Forelimb muscle (tissue), 1 donor: ENCODE measurements at regions not wholly inside any gene's neighbourhood (a gene's known extent, or its start where the extent isn't known, plus 50 kb on each side); places are given as distances from the start of the nearest gene placed in this dataset.
"Not testable (repeated sequence)": the region's sequence is repeated elsewhere in the genome, so short reads cannot be mapped to it uniquely, and the experiment has no call there.

ENCODE experiments used
- DNase-seq: peaks from one replicate; pipeline ENCODE4 v3.0.0-alpha.2; 2013; ENCODE audit warnings: low read depth

GRCh38 chr6:27624694-27625262 lies 151.9 kb upstream of the ZNF184 start:
- DNase-seq, result no peak

DNA sequence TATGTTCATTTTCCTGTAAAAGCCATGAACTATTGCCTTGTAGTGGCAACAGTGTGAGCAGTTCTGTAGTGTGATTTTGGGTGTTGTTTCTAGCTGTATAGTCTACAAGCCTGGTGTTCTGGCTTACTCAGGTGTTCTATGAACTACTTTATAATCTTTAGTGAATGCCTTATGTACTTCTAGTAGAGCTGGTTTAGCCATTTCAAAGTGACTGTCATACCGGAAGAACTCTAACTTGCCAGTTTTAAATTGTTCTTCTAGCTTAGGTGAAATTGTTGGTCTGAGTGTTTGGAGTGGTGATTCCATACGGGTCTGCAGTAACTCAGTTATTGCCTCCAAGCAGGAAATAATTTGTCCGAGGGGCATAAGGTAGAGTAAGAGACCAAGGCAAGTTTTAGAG lies 150.2 kb upstream of the ZNF184 start:
- no peak for DNase-seq

GRCh38 chr6:27619436-27619835 lies 146.5 kb upstream of the ZNF184 start:
- DNase-seq, result no peak

DNA sequence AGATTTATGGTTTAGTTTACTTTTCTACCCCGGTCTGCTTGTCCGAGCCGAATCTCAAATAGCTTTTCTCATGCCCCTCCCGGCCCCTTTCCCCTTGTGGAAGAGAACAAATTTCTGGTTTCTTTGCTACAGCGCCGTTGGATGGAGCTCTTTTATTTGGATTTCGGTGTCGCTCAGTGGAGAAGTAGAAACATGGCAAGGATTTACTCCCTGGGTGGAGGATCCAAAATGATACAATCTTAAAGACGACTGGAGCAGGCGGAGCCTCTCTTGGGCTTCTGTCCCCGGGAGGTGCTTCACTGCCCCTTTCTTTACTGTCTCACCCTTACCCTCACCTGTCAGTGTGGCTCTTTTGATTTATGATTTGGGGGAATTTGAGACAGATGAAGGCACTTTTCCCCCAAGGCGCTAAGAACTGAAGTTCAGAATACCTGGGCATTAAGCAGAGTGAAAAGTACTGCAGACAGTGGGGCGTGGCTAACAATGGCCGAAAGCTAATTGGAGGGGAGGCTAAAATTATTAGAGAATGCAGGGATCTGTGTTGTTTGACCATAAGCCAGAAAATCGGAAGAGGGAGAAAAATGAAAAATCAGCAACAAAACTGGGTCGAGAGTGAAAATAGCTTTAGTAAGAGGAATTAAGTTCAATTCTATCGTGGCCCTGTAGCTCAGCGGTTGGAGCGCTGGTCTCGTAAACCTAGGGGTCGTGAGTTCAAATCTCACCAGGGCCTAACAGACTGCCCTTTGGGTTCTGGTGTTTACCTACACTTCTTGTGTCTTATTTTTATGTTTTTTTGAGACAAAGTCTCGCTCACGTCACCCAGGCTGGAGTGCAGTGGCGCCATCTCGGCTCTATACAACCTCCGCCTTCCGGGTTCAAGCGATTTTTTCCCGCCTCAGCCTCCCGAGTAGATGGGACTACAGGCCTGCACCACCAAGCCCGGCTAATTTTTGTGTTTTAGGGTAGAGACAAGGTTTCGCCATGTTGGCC lies 145.1 kb upstream of the ZNF184 start:
- DNase-seq, result no peak

GRCh38 chr6:27617046-27617687 lies 144.3 kb upstream of the ZNF184 start:
- no peak for DNase-seq

DNA sequence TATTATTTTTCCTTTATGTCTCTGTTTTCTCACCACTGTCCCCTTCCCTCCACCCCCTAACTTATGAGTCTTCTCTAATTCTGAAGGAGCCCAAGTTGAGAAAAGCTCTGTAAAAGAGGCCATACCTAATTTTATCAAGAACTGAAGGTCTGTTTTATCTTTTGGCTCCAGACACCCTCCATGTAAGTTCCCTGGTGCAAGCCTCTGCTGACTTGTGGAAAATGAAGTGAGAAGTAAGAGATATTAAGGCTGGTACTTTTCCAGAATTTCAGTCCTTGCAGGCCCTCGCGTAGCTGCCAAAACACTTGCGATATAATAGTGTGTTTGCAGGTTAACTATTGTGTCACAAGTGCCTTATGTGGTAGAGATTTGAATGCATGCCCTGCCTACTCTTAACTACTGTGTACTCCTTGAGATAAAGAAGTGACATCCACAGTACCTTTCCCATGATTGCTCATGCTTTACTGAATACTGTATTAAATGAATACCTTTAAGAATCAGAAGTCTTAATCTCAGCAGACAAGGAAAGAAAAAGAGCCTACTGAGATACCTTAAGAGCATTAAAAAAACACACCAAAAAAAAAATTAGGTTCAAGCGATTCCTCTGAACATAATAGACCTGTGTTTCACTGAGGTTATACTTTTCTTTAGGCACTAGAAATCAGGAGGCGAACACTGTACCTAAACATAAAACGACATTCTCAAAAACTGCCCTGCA lies 143.6 kb upstream of the ZNF184 start:
- DNase-seq, result no peak

GRCh38 chr6:27611451-27611850 lies 138.5 kb upstream of the ZNF184 start:
- no peak for DNase-seq

- DNase-seq, result no peak
These were observed 136.3 kb upstream of the ZNF184 start for GRCh38 chr6:27608916-27609883.

DNA sequence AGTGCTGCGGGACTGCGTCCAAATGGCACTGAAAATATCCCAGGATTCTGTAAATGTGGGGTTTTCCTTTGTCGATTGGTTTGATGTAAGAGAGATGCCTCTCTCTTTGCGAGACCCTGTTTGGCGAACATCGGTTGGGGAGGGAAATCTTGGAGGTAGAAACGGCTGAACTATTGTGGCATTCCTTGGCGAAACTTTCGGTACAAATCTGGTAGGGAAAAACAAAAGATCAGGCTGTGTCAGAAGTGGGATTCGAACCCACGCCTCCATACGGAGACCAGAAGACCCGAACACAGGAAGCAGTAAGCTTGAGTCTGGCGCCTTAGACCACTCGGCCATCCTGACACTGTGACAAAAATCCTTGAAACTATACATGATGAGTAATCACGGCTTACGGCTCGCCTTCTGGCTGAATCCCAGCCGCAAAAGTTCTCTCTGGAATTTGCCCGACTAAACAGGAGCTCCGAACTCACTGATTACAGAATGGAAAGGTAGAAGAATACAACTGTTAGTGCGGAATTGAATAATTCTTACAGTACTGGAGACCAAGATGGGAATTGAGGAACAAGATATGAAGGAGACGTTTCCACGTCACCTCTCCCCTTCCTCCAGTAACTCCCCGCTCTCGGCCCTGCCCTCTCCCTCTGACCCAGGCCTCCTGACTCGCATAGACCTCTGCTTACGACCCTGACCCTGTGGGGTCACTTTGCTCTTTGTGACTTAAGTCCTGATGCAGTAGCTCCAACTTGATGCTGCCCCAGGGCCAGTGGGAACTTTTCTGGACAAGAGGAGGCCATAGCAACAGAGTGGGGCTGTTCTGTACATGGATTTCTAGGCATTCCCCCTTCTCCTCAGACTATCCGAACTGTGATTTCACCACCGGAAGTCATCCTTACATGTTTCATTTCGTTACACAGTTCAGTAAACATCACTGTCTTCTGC lies 132.8 kb upstream of the ZNF184 start:
- DNase-seq, result no peak

- no peak for DNase-seq
These were observed 132.1 kb upstream of the ZNF184 start for GRCh38 chr6:27604986-27605385.

- DNase-seq, result no peak
These were observed 128.9 kb upstream of the ZNF184 start for GRCh38 chr6:27601668-27602254.

DNA sequence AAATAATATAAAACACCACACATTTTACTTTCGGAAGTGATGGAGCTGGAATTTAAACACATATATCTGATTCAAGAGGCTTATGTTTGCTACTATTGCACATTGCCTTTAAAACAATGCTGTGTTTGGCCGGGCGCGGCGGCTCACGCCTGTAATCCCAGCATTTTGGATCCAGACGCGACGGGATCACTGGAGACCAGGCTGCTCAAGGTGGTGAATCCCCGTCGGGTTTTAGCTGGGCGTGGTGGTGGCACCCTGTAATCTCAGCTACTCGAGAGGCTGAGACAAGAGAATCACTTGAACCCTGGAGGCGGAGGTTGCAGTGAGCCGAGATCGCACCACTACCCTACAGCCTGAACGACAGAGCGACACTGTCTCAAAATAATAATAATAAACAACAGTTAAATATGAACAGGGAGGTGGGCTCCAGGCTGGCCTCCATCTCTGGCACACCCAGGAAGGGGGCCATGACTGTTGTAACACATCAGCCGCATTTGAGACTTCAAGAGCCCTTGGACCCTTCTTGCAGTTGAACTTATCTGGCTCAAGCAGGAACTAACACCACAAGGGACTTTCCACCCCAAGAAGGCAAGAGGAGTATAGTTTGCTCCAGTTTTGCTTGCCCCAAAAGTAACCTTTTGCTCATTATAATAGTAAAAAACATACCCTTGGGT lies 127.1 kb upstream of the ZNF184 start:
- DNase-seq, result no peak

DNA sequence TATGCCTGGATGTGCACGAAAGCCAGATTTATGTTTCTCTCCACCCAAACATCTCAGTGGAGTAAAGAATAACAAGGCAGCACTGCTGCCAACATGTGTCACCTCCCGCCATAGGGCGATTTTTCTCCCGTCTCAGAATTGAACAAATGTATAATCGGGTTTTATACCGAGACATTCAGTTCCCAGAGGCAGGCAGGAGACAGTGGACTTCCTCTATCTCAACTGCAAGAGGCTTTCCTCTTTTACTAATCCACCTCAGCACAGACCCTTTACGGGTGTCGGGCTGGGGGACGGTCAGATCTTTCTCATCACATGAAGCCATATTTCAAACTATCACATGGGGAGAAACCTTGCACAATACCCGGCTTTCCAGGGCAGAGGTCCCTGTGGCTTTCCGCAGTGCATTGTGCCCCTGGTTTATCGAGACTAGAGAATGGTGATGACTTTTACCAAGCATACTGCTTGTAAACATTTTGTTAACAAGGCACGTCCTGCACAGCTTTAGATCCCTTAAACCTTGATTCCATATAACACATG lies 124.2 kb upstream of the ZNF184 start:
- not testable (repeated sequence) for DNase-seq

DNA sequence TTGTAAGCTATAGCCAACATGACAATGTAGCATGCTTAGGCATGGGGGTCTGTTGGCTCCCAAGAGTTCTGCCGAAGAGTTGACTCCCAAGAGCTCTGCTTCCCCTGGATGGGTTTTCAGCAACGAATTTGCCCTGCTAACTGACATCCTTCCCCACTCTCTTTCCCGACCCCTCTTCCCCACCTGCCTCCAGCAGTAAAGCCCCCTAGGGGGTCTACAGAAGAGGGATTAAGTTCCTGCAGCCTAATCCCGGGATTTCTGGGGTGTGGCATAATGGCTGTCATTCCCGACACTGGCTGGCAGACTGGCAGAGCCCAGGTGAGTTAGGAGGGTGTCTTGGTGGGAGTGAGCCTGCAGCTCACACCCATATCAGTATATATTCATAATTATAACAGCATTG lies 121.0 kb upstream of the ZNF184 start:
- no peak for DNase-seq

- DNase-seq, result no peak
These were observed 120.4 kb upstream of the ZNF184 start for GRCh38 chr6:27593200-27593818.

DNA sequence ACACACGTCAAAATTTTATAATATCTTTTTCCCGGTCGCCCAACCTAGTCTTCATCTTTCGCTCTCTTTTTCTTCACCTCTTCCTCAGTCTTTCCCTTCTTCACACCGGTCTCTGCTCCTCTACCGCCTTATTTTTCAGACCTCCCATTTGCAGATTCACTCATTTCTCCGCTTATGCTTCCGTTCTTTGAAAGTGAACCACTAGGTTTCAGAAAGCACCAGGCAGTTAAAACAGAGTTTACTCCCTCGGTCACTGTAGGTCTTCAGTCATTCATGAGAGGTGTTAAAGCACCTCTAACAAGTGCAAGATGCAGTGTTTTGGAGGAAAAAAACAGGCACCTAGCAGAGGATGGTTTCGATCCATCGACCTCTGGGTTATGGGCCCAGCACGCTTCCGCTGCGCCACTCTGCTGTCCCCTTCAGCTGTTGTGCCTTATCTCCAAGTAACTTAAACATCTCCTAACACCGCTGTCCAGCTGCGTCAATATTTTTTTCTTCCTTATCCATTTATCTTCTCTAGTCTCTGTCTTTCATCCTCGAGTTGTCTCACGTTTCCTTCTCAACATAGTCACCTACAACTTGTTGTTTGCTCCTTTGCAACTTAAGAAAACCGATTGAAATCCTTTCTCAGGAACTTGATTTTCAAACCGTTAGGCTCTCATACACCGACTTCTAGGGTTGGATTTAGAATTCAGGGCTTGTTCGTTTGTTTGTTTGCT lies 119.7 kb upstream of the ZNF184 start:
- no peak for DNase-seq
